GM18505 (cell line): ENCODE measurements at regions not wholly inside any gene's neighbourhood (a gene's known extent, or its start where the extent isn't known, plus 50 kb on each side); places are given as distances from the start of the nearest gene placed in this dataset.

Experiments used
- ATAC-seq: cut with Tn5 transposase; IDR thresholded peaks from one replicate; pipeline ENCODE4 v1.9.1; 2021; ENCODE audit not compliant: unreplicated experiment
- POLR2A ChIP-seq: IDR thresholded peaks from 4 replicates; pipeline ENCODE4 v1.6.1; 2011; ENCODE audit warnings: borderline replicate concordance; ENCODE audit not compliant: insufficient read depth, insufficient read length; ENCODE audit errors: extremely low read depth

GRCh38 chr6:85828973-85829372 is 186.3 kb upstream of the SYNCRIP start:
- ATAC-seq, result no peak
- TF ChIP-seq POLR2A, result no peak

- TF ChIP-seq POLR2A, result no peak
- no peak for ATAC-seq
Measured at GRCh38 chr6:85826997-85827396, 184.3 kb upstream of the SYNCRIP start.

- ATAC-seq, result no peak
- TF ChIP-seq POLR2A, result no peak
Measured at GRCh38 chr6:85824329-85824728, 181.6 kb upstream of the SYNCRIP start.

- no peak for TF ChIP-seq POLR2A
- no peak for ATAC-seq
Measured at GRCh38 chr6:85810558-85810957, 167.9 kb upstream of the SYNCRIP start.

- ATAC-seq, result no peak
- TF ChIP-seq POLR2A, result no peak
Measured at GRCh38 chr6:85803721-85804120, 161.0 kb upstream of the SYNCRIP start.

GRCh38 chr6:85802162-85802561 is 159.5 kb upstream of the SYNCRIP start:
- no peak for TF ChIP-seq POLR2A
- no peak for ATAC-seq

- ATAC-seq, result no peak
Measured at GRCh38 chr6:85798931-85799652, 156.4 kb upstream of the SYNCRIP start.

GRCh38 chr6:85797993-85798392 is 155.3 kb upstream of the SYNCRIP start:
- no peak for ATAC-seq
- no peak for TF ChIP-seq POLR2A

More at GRCh38 chr6:85798931-85799652, 156.4 kb upstream of the SYNCRIP start:
- no peak for TF ChIP-seq POLR2A

- TF ChIP-seq POLR2A, result no peak
- ATAC-seq, result no peak
Measured at GRCh38 chr6:85795945-85796344, 153.3 kb upstream of the SYNCRIP start.

GRCh38 chr6:85792254-85792653 is 149.6 kb upstream of the SYNCRIP start:
- TF ChIP-seq POLR2A, result no peak

GRCh38 chr6:85775883-85776282 is 133.2 kb upstream of the SYNCRIP start:
- no peak for ATAC-seq
- TF ChIP-seq POLR2A, result no peak

More at GRCh38 chr6:85792254-85792653, 149.6 kb upstream of the SYNCRIP start:
- ATAC-seq, result no peak

GRCh38 chr6:85772641-85773040 is 130.0 kb upstream of the SYNCRIP start:
- no peak for TF ChIP-seq POLR2A
- no peak for ATAC-seq

GRCh38 chr6:85771925-85772430 is 129.3 kb upstream of the SYNCRIP start:
- no peak for ATAC-seq
- TF ChIP-seq POLR2A, result no peak

- ATAC-seq, result no peak
Measured at GRCh38 chr6:85771455-85771854, 128.8 kb upstream of the SYNCRIP start.

More at GRCh38 chr6:85771455-85771854, 128.8 kb upstream of the SYNCRIP start:
- no peak for TF ChIP-seq POLR2A
